GM18951 (cell line): ENCODE measurements at regions not wholly inside any gene's neighbourhood (a gene's known extent, or its start where the extent isn't known, plus 50 kb on each side); places are given as distances from the start of the nearest gene placed in this dataset.

ENCODE experiments used
- POLR2A ChIP-seq: IDR thresholded peaks from 4 replicates; pipeline ENCODE4 v1.6.1; 2011; ENCODE audit warnings: mild to moderate bottlenecking; ENCODE audit not compliant: insufficient read length, insufficient read depth; ENCODE audit errors: extremely low read depth
- in situ Hi-C: fragments of 300-500 bp; cut with MboI; formaldehyde crosslinking; loops from one replicate; pipeline ENCODE4 v1.12.0; 2022; ENCODE audit warnings: low sequenced_read_pairs, mixed read lengths, inconsistent platforms; ENCODE audit not compliant: unreplicated experiment

DNA sequence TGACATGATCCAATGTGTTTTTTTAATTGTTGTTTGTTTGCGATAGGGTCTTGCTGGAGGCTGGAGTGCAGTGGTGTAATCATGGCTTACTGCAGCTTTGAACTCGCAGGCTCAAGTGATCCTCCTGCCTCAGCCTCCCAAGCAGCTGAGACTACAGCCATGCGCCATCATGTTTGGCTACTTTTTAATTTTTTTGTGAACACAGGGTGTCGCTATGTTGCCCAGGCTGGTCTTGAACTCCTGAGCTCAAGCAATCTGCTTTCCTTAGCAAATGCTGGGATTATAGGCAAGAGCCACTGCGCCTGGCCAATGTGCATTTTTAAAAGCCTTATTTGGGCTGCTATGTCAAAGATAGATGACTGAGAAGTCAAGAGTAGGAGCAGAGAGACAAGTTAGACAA lies 123.0 kb downstream of the EDEM1 start:
- in situ Hi-C loops = no loop called here
- no peak for TF ChIP-seq POLR2A

DNA sequence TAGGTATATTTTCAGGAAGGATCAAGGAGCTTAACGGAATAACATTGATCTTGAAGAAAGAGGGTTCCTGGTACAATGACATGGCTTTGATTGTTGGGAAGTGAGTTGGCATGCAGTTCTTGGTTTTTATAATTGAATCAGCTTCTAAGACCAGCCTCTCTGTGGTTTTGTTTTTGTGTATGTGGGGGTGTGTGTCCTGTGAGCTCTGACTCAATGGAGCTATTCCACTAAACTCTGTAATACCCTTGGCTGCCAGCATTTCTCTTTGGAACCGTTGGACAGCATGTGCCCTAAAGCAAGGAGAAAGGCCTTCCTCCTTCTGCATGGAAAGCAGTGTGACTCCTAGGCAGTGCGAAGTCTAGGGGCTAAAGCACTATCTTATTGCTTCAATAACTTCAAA lies 124.8 kb downstream of the EDEM1 start:
- in situ Hi-C loops = no loop called here
- TF ChIP-seq POLR2A = no peak

DNA sequence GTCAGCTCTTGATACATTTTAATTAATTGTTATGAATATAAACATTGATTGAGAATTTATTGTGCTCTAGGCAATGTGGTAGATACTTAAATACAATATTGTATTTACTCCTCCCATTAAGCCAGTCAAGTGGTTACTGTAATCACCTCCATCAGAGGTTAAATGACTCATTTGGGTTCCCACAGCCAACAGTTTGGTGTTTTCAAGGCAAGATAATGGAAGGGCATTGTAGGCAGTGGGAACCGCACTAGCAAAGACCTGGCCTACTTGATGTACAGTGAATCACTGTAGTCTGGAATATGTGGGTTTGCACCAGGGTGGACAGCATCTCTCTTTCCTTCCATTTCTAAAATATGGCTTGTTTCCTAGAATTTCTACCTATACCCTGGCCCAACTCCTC lies 127.4 kb downstream of the EDEM1 start:
- TF ChIP-seq POLR2A = no peak
- in situ Hi-C loops = no loop called here

DNA sequence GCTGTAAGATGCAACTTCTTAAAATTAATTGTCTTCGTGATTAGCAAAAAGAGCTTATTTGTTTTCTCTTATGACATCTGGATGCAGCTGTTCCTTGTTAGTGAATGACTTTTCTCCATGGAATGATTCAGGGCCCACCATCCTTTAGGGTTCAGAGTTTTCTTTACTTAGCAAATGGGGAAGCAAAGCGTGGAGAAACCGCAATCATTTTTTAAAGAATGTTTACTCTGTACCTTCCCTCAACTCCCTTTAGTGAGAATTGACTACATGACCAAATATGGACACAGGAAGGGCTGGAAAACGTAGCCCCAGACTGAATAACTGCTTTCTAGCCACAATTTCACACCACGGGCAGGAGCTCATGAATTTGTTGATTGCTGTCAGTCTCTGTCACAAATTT lies 130.1 kb downstream of the EDEM1 start:
- TF ChIP-seq POLR2A = no peak
- in situ Hi-C loops = no loop called here

DNA sequence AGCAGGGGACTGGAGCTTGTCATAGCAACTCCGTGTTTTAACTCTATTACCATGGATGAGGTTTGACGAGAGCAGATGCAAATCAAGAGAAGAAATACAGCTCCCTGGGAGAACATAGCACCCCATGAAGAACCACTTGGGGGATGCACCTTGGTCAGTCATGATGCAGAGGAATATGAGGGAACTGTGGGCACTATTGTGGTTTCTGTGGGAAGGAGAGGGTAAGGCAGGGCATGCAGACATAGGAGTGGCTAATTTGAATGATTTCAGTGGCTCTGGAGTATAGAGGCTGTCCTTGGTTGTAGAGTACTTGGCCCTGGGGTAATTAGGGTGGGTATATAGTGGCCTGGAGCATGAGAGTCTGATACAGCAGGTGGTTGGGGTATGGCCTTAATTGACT lies 131.9 kb downstream of the EDEM1 start:
- in situ Hi-C loops = no loop called here
- no peak for TF ChIP-seq POLR2A

DNA sequence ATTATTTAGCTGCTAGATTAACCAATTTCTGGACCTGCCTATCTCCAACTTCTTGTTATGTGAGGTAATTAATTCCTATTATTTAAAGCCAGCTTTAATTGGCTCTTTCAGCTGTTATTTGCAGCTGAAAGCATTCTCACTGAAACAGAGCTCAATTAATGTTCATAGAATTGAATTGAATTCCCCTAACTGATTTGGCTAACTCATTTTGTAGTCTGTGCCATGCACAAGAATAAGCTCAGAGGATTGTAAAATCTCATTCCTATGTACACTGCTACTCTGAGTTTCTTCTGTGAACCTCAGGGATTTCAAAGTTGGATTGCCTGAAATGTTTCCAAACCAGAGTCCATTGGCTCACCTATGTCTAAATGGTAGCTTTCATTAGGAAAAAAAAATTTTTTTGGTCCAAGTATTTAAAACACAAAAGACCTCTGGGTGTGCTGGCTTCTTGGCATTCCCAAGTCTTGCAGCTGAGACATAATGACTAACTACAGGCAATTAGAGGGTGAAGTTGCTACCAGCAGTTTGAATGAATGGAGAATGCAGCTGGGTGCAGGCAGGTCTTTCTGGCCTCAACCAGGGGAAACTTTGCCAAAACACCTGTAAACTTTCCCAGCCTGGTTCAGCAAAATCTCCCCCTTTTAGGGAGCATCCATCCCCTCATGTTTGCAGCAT lies 134.3 kb downstream of the EDEM1 start:
- no peak for TF ChIP-seq POLR2A
- in situ Hi-C loops = no loop called here

DNA sequence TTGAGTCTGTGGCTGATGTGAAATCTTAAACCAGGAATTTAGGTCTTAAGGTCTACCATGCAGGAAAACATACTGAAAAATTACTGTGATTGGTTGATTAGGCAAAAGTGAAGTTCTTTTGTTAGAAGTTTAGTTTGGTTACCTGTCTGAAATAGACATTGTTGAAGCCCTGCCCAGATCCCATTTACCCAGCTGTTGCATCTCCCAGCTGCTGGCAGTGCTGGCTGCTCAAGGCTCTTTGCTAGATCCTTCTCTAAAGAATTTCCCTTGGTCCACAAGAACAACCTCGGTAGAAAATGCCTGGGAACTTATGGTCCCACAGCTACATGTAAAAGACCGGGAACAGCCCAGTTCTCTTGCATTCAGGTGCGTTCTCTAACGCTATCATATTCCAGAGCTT lies 137.3 kb downstream of the EDEM1 start:
- in situ Hi-C loops = no loop called here
- TF ChIP-seq POLR2A = no peak

DNA sequence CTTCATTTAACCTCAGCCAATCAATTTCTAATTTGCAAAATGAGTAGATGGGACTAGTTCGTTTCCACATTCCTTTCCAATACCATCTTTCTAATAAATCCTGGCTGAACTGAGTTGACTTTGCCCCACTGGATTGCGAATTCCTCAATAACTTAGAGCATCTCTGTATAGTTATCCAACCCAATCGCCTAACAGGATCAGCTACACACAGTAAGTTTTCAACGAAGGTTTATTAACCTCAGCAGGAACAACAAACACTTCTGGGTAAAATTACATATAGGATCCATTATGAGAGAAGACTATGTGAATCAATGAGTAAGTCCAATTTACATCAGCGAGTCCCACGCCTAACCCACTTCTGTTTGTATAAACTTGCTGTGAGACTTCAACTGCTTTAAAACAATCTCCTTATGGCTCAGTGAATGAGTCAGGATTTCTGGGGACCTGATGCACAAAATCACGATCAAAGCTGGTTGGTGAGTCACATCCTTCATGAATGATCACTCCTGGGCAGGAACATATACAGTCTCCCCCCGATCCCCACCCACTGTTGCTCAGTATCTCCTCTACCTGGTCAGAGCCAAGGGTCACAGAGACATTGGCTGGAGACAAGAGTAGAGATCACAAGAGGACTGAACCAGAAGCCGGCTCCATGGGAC lies 142.8 kb downstream of the EDEM1 start:
- no peak for TF ChIP-seq POLR2A
- in situ Hi-C loops = no loop called here

DNA sequence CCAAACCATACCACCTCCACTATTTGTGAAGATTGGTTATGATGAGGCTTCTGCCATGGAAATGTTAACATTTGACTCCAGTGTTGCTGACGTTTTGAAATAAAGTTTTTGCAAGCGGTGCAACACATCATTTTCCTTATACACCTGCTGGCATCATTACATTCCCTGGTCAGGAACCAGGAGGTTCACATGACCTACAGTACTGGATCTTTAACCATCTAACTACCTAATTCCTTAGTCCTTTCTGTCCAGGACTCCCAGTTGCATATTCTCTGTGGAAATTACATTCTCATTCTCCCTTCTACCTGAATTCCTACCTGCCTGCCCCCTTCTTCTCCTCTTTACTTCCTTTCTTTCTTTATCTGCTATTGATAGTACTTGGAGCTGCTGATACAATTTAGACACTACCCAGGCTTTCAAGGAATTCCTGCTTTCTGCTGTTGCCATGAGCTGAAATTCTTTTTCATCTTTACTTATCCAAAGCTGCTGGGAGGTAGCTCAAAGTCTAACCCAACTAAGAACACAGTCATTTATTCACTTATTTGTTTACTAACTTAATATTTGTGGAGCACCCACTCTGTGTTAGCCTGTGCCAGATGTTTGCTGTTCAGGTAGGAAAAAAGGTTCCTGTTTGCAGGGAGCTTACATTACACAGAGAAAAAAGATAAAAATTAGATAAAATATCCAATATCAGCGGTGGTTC lies 144.2 kb downstream of the EDEM1 start:
- TF ChIP-seq POLR2A = no peak
- in situ Hi-C loops = no loop called here

DNA sequence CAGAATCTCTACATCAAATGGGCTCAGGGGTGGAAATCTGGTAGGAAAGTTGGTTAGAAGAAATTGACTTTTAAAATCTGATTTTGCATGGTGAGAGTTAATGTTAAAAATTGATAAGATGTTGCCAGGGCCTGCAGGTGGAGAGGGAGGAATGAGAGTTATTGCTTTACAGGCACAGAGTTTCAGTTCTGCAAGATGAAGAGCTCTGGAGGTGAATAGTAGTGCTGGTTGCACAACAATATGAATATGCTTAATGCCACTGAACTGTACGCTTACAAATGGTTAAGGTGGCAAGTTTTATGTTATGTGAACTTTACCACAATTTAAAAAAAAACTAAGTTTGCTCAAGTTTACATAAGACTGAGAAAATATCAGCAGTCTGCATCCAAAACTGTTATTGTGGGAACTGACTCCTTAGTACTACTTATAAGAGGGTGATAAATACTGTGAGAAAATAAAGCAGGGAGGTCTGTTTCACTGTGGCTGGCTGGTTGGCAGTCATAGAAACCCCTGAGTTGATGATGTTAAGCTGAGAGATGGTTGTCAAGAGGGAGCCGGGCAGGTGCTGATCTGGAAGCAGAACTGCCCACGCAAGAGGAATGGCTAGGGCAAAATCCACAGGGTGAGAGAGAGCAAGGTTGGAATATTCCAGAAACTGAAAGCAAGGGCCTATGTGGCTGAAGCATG lies 144.9 kb downstream of the EDEM1 start:
- in situ Hi-C loops = no loop called here

DNA sequence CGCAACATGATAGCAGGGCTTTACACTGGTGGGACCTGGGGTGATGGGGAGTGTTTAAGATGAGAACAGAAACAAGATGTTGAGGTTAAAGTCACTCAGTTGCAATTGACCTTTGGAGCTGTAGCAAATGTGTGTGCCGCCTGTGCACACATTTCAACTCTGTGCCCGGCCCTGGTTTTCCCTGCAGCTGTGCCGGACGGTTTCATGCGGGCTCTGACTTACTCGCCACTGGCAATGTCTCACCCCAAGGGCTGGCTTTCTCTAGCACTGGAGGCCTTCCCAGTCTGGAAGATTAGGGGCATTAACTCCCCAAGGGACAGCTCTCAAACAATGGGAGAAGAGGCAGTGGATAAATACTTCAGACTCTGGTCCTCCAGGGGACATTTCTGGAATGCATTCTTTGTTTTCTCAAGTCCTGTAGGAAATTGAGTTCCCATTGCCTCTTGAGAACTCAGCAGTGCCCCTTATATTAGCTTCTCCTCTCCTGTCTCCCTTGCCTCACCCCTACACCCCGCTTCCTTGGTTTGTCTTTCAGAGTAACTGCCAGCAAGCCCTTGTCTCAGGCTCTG lies 152.5 kb downstream of the EDEM1 start:
- in situ Hi-C loops = no loop called here
- no peak for TF ChIP-seq POLR2A

More for the DNA sequence above, 144.9 kb downstream of the EDEM1 start:
- TF ChIP-seq POLR2A = no peak

DNA sequence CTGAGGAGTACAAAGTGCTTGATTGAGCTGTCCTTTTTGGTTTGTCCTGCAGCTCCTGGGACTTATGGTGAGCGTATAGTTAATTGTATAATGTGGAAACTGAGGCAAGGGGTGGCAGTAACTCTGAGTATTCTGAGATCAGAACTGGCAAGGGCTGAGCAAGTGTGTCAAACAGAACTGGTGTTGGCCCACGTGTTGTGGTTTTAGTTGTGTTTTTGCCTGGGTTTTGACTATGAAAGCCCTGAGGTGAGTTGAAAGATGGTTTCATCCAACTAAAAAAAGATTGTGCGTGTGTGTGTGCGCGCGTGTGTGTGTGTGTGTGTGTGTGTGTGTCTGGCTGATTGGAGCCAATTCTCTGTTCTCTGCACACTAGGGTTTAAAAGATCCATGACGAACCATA lies 154.1 kb downstream of the EDEM1 start:
- in situ Hi-C loops = no loop called here
- no peak for TF ChIP-seq POLR2A

DNA sequence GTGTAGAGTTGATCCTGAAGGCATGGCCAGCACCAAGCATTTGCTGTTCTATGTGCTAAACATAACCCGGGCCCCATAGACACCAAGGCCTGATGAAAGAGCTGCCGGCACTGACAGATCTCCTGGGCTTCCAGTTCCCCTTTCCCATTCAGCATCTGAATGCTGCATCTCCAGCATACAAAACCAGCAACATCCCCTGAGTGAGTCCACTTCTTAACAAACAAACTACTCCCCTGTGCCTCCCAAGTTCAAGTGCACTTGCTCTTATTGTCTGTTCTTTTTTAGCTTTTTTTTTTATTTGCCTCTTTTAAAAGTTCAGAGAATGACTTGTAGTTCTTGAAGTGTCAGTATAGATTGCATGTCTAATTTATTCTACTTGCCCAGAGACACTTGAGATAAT lies 156.0 kb downstream of the EDEM1 start:
- TF ChIP-seq POLR2A = no peak
- in situ Hi-C loops = no loop called here

DNA sequence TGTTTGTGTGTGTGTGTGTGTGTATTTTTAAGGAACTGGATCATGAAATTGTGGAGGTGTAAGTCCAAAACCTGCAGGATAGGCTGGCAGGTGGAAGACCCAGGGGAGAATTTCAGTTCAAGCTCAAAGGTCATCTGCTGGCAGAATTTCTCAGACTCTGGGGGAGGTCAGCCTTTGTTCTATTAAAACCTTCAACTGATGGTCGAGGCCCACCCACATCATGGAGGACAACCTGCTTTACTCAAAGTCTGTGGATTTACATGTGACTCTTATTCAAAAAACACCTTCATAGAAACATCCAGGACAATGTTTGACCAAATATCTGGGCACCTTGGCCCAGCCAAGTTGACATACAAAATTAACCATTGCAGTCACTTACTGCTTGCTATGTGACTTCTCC lies 157.2 kb downstream of the EDEM1 start:
- no peak for TF ChIP-seq POLR2A
- in situ Hi-C loops = no loop called here

DNA sequence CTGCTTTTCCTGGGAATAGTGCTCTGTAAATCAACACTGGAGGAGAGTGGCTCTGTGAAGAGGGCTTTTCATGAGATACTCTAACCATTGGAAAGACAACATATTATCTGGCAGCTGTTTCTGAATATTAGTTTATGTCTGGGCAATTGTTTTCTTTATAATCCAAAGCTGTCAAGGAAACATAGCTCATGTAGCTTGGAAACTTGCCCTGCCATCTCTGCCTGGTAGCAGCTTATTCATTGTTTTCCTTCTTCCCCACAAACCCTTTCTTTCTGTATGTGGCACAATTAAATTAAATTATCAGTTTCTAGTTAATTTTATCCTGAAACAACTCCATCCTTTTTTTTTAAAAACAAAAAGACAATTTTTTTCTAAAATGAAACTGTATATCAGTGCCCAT lies 160.0 kb downstream of the EDEM1 start:
- in situ Hi-C loops = no loop called here

More for the DNA sequence above, 160.0 kb downstream of the EDEM1 start:
- TF ChIP-seq POLR2A = no peak
